IMR-90 (cell line): ENCODE measurements at regions not wholly inside any gene's neighbourhood (a gene's known extent, or its start where the extent isn't known, plus 50 kb on each side); places are given as distances from the start of the nearest gene placed in this dataset.

Experiments
- ATAC-seq: fragments of 200-7000 bp; cut with Tn5 transposase; 2 replicates; pipeline ENCODE4 v1.9.1; 2020; ENCODE audit warnings: low read depth, mild to moderate bottlenecking, moderate library complexity
- BruUV-seq: library from RNA; stranded (reverse); fragments of 400-500 nt; replicated peaks from 2 replicates; lab custom pipeline; 2021; lab: Mats Ljungman, UMichigan
- CTCF ChIA-PET: fragments of 300-600 bp; formaldehyde crosslinking; extraction: SDS; loops from one replicate; lab custom pipeline; 2021; ENCODE audit warnings: antibody characterized with exemption; lab: Yijun Ruan, JAX
- POLR2A ChIA-PET: fragments of 300-600 bp; sonication (Branson Sonifier 250); formaldehyde crosslinking; loops from one replicate; lab custom pipeline; 2022; ENCODE audit warnings: antibody characterized with exemption; ENCODE audit not compliant: unreplicated experiment; lab: Charles Lee
- DNase-seq: peaks from one replicate; pipeline ENCODE4 v3.0.0; 2013
- H2AFZ ChIP-seq: replicated peaks from 2 replicates; pipeline ENCODE3; 2013; ENCODE audit warnings: low read length, mild to moderate bottlenecking; ENCODE audit not compliant: poor library complexity
- H2AK5ac ChIP-seq: 2 replicates; pipeline ENCODE4 v1.6.1; 2013; ENCODE audit warnings: low read depth, low read length, inconsistent platforms
- H2AK9ac ChIP-seq: replicated peaks from 2 replicates; pipeline ENCODE3; 2013; ENCODE audit warnings: mild to moderate bottlenecking, low read depth, low read length, moderate library complexity; ENCODE audit not compliant: poor library complexity
- H2BK120ac ChIP-seq: 2 replicates; pipeline ENCODE4 v1.6.1; 2013; ENCODE audit warnings: low read depth, low read length, inconsistent platforms
- H2BK15ac ChIP-seq: 3 replicates; pipeline ENCODE4 v1.6.1; 2013; ENCODE audit warnings: low read depth, low read length, inconsistent platforms
- H2BK20ac ChIP-seq: 2 replicates; pipeline ENCODE4 v1.6.1; 2013; ENCODE audit warnings: low read depth, mild to moderate bottlenecking, inconsistent platforms, low read length, moderate library complexity
- H2BK5ac ChIP-seq: 2 replicates; pipeline ENCODE4 v1.6.1; 2013; ENCODE audit warnings: mild to moderate bottlenecking, low read depth, low read length, inconsistent platforms; ENCODE audit not compliant: poor library complexity, severe bottlenecking
- H3K14ac ChIP-seq: replicated peaks from 2 replicates; pipeline ENCODE4 v1.6.1; 2013; ENCODE audit warnings: low read depth, low read length, inconsistent platforms
- H3K18ac ChIP-seq: 2 replicates; pipeline ENCODE4 v1.6.1; 2013; ENCODE audit warnings: low read depth, low read length, control low read depth
- H3K23ac ChIP-seq: 2 replicates; pipeline ENCODE4 v1.6.1; 2013; ENCODE audit warnings: low read depth, low read length, inconsistent platforms
- H3K27ac ChIP-seq: 2 replicates; pipeline ENCODE4 v1.5.1; 2013; ENCODE audit warnings: mild to moderate bottlenecking, control low read depth, low read length; ENCODE audit not compliant: insufficient read depth
- H3K27me3 ChIP-seq: 2 replicates; pipeline ENCODE4 v1.6.1; 2013; ENCODE audit warnings: low read length; ENCODE audit not compliant: control insufficient read depth, insufficient read depth
- H3K36me3 ChIP-seq: 2 replicates; pipeline ENCODE4 v1.6.1; 2013; ENCODE audit warnings: low read length, mixed read lengths; ENCODE audit not compliant: control insufficient read depth, insufficient read depth
- H3K4ac ChIP-seq: 2 replicates; pipeline ENCODE4 v1.6.1; 2013; ENCODE audit warnings: low read depth, low read length, inconsistent platforms
- H3K4me1 ChIP-seq: 2 replicates; pipeline ENCODE4 v1.6.1; 2013; ENCODE audit warnings: low read length, mixed read lengths; ENCODE audit not compliant: control insufficient read depth, insufficient read depth
- H3K4me2 ChIP-seq: 2 replicates; pipeline ENCODE4 v1.6.1; 2013; ENCODE audit warnings: low read depth, mild to moderate bottlenecking, control low read depth, low read length, moderate library complexity
- H3K4me3 ChIP-seq: 2 replicates; pipeline ENCODE4 v1.5.1; 2013; ENCODE audit warnings: low read depth, mild to moderate bottlenecking, control low read depth, low read length, moderate library complexity; ENCODE audit not compliant: insufficient read depth
- H3K56ac ChIP-seq: 2 replicates; pipeline ENCODE4 v1.6.1; 2013; ENCODE audit warnings: low read length, inconsistent platforms; ENCODE audit not compliant: insufficient read depth; ENCODE audit errors: extremely low read depth
- H3K79me1 ChIP-seq, 2 experiments: 2 replicates each; pipeline ENCODE4 v1.6.1; 2013; ENCODE audit warnings: low read length in 2 of 2, inconsistent platforms in 1 of 2, low read depth in 1 of 2
- H3K9ac ChIP-seq: 2 replicates; pipeline ENCODE4 v1.6.1; 2013; ENCODE audit warnings: low read depth, low read length, control low read depth
- H3K9me1 ChIP-seq: 2 replicates; pipeline ENCODE4 v1.6.1; 2013; ENCODE audit warnings: low read length, inconsistent platforms; ENCODE audit not compliant: insufficient read depth
- H3K9me3 ChIP-seq: 2 replicates; pipeline ENCODE4 v1.6.1; 2013; ENCODE audit warnings: low read length; ENCODE audit not compliant: control insufficient read depth, insufficient read depth
- H4K20me1 ChIP-seq: 2 replicates; pipeline ENCODE4 v1.6.1; 2013; ENCODE audit warnings: low read length, inconsistent platforms; ENCODE audit not compliant: insufficient read depth
- H4K5ac ChIP-seq: 2 replicates; pipeline ENCODE4 v1.6.1; 2013; ENCODE audit warnings: mild to moderate bottlenecking, low read depth, low read length, control low read depth
- H4K8ac ChIP-seq, 2 experiments: 2 replicates each; pipeline ENCODE4 v1.6.1; 2013; ENCODE audit warnings: low read depth in 2 of 2, low read length in 2 of 2, control low read depth in 1 of 2, inconsistent platforms in 1 of 2
- H4K91ac ChIP-seq: 2 replicates; pipeline ENCODE4 v1.6.1; 2013; ENCODE audit warnings: low read depth, low read length, inconsistent platforms; ENCODE audit not compliant: insufficient read depth
- BHLHE40 ChIP-seq: fragments of 150-350 bp; IDR thresholded peaks from 2 replicates; pipeline ENCODE4 v1.6.1; 2016; ENCODE audit warnings: mild to moderate bottlenecking, low read depth, low read length
- CEBPB ChIP-seq: IDR thresholded peaks from 2 replicates; pipeline ENCODE4 v1.6.1; 2012; ENCODE audit warnings: low read depth, low read length, improper control_type of control experiment
- CHD1 ChIP-seq: IDR thresholded peaks from 2 replicates; pipeline ENCODE4 v1.6.1; 2012; ENCODE audit warnings: low read depth, low read length, improper control_type of control experiment
- CTCF ChIP-seq: conservative IDR thresholded peaks from 2 replicates; pipeline ENCODE4 v1.5.1; 2012; ENCODE audit warnings: mild to moderate bottlenecking, low read depth, low read length, improper control_type of control experiment
- ELK1 ChIP-seq: fragments of 150-350 bp; IDR thresholded peaks from 2 replicates; pipeline ENCODE4 v1.6.1; 2016; ENCODE audit warnings: low read depth, mild to moderate bottlenecking, low read length, moderate library complexity, borderline replicate concordance
- FOS ChIP-seq: fragments of 150-350 bp; IDR thresholded peaks from 2 replicates; pipeline ENCODE4 v1.6.1; 2016; ENCODE audit warnings: low read depth, low read length
- MAFK ChIP-seq: IDR thresholded peaks from 2 replicates; pipeline ENCODE4 v1.6.1; 2012; ENCODE audit warnings: low read depth, low read length, improper control_type of control experiment
- MAZ ChIP-seq: IDR thresholded peaks from 2 replicates; pipeline ENCODE4 v1.6.1; 2012; ENCODE audit warnings: low read depth, mild to moderate bottlenecking, low read length, improper control_type of control experiment, moderate library complexity, borderline replicate concordance
- MXI1 ChIP-seq: IDR thresholded peaks from 2 replicates; pipeline ENCODE4 v1.6.1; 2012; ENCODE audit warnings: low read depth, mild to moderate bottlenecking, low read length, moderate library complexity, borderline replicate concordance
- NFE2L2 ChIP-seq: fragments of 150-350 bp; IDR thresholded peaks from 2 replicates; pipeline ENCODE4 v1.6.1; 2016; ENCODE audit warnings: low read depth, mild to moderate bottlenecking, low read length
- POLR2A ChIP-seq: IDR thresholded peaks from 2 replicates; pipeline ENCODE4 v1.6.1; 2012; ENCODE audit warnings: mild to moderate bottlenecking, low read depth, low read length
- RAD21 ChIP-seq: IDR thresholded peaks from 2 replicates; pipeline ENCODE4 v1.6.1; 2012; ENCODE audit warnings: low read length, improper control_type of control experiment
- RCOR1 ChIP-seq: IDR thresholded peaks from 2 replicates; pipeline ENCODE4 v1.6.1; 2012; ENCODE audit warnings: mild to moderate bottlenecking, low read length, improper control_type of control experiment; ENCODE audit not compliant: insufficient replicate concordance
- RFX5 ChIP-seq: IDR thresholded peaks from 2 replicates; pipeline ENCODE4 v1.8.0; 2012; ENCODE audit warnings: low read depth, mild to moderate bottlenecking, low read length, moderate library complexity
- SMC3 ChIP-seq: fragments of 150-350 bp; IDR thresholded peaks from 2 replicates; pipeline ENCODE4 v1.6.1; 2016; ENCODE audit warnings: low read depth, mild to moderate bottlenecking, antibody characterized with exemption, low read length, moderate library complexity
- USF2 ChIP-seq: fragments of 150-350 bp; IDR thresholded peaks from 2 replicates; pipeline ENCODE4 v1.6.1; 2017; ENCODE audit warnings: mild to moderate bottlenecking, antibody characterized with exemption, low read length, low read depth
- WGBS, 2 experiments: methylation state at CpG; one replicate each; pipeline versions ENCODE4 v1.1.5 to v1.1.7; 2013; ENCODE audit warnings: missing lambda C conversion rate in 2 of 2; ENCODE audit not compliant: insufficient read length in 1 of 2; ENCODE audit errors: extremely low coverage in 2 of 2; 5-methylcytosine and 5-hydroxymethylcytosine counted together
- dilution Hi-C: fragments of 300-500 bp; cut with HindIII; formaldehyde crosslinking; loops from one replicate; pipeline ENCODE4 v1.14.3; 2018; ENCODE audit warnings: low sequenced_read_pairs; ENCODE audit not compliant: unreplicated experiment
- in situ Hi-C: fragments of 300-500 bp; cut with MboI; formaldehyde crosslinking; loops from 3 replicates; pipeline ENCODE4 v1.14.3; 2019; ENCODE audit warnings: low sequenced_read_pairs, inconsistent platforms, mixed read lengths
- intact Hi-C: fragments of 100-400 bp; cut with micrococcal nuclease; formaldehyde crosslinking; loops from 2 replicates; pipeline ENCODE4 v1.10.0; 2022

- no peak overlapping the region for H3K23ac ChIP-seq
- H3K4me3 ChIP-seq = no peak overlapping the region
- TF ChIP-seq NFE2L2 (no peak), RCOR1 (no peak), BHLHE40 (no peak), MAFK (no peak), RFX5 (no peak), RAD21 (no peak), USF2 (no peak), POLR2A (no peak), ELK1 (no peak), FOS (no peak), SMC3 (no peak), CEBPB (no peak), CHD1 (no peak), MXI1 (no peak), MAZ (no peak), CTCF (no peak)
- H3K9me1 ChIP-seq = no peaks in the 10 kb centered on the region
- no peak overlapping the region for H2AFZ ChIP-seq
- ATAC-seq (no peak), DNase-seq (no peak)
- no peak overlapping the region for H2AK9ac ChIP-seq
- H4K91ac ChIP-seq = no peak overlapping the region
- H3K9ac ChIP-seq = no peak overlapping the region
- H3K27ac ChIP-seq = no peak overlapping the region
- H3K4ac ChIP-seq = no peak overlapping the region
- no peak overlapping the region for H3K4me2 ChIP-seq
- H2BK20ac ChIP-seq = no peak overlapping the region
- H3K79me1 ChIP-seq = no peaks in the 10 kb centered on the region
- no peaks in the 10 kb centered on the region for H3K36me3 ChIP-seq
- no peaks in the 10 kb centered on the region for H3K27me3 ChIP-seq
- no peak overlapping the region for H2BK5ac ChIP-seq
- in situ Hi-C loops (no loop called here), intact Hi-C loops (no loop called here), dilution Hi-C loops (no loop called here)
- H4K8ac ChIP-seq = no peak overlapping the region
- H3K9me3 ChIP-seq = peaks cover 1% of the 10 kb centered on the region; the same call in 1 of the 2 replicates
- H3K56ac ChIP-seq = no peak overlapping the region
- H3K4me1 ChIP-seq = no peaks in the 10 kb centered on the region
- H3K18ac ChIP-seq = no peak overlapping the region
- no peak overlapping the region for H4K5ac ChIP-seq
- BruUV-seq = no TSS peak
- H2BK120ac ChIP-seq = no peak overlapping the region
- H4K20me1 ChIP-seq = no peaks in the 10 kb centered on the region
- POLR2A ChIA-PET = no interaction called here
- no peak overlapping the region for H2BK15ac ChIP-seq
- no CpG with 5 or more reads among the region's 2 CpGs for WGBS, 2 experiments
- no peak overlapping the region for H3K14ac ChIP-seq
- CTCF ChIA-PET = no interaction called here
- H2AK5ac ChIP-seq = no peak overlapping the region
These were observed 326.8 kb upstream of the POT1 start for GRCh38 chr7:125256446-125256845.
